Gastroesophageal sphincter (tissue), 4 donors: ENCODE measurements at regions not wholly inside any gene's neighbourhood (a gene's known extent, or its start where the extent isn't known, plus 50 kb on each side); places are given as distances from the start of the nearest gene placed in this dataset.
A peak's percentile ranks its signal among the peaks of the same experiment; 100 is the strongest.

ENCODE experiments used
- ATAC-seq: fragments of 150-250 bp; one replicate; pipeline ENCODE4 v1.9.1; 2016; ENCODE audit warnings: mild to moderate bottlenecking, moderate library complexity
- H3K27ac ChIP-seq, 4 donors: fragments of 200-600 bp; sonication (generic) in 3 of 4; 1 replicate in 3 of 4; 2 replicates in 1 of 4; pipeline ENCODE4 v1.5.1; 2016 to 2019
- H3K27me3 ChIP-seq: fragments of 200-600 bp; sonication (generic); one replicate; pipeline ENCODE4 v1.5.1; 2019
- H3K36me3 ChIP-seq, 2 donors: fragments of 200-600 bp; sonication (generic); one replicate each; pipeline ENCODE4 v1.5.1; 2019; ENCODE audit warnings: control low read depth in 1 of 2
- H3K4me1 ChIP-seq, 3 donors: fragments of 200-600 bp; sonication (generic); 1 replicate in 2 of 3; 2 replicates in 1 of 3; pipeline ENCODE4 v1.5.1; 2016 to 2019; ENCODE audit warnings: control low read depth in 2 of 3
- H3K4me3 ChIP-seq, 2 donors: fragments of 200-600 bp; sonication (generic); one replicate each; pipeline ENCODE4 v1.5.1; 2019; ENCODE audit warnings: mild to moderate bottlenecking in 1 of 2, moderate library complexity in 1 of 2
- H3K9me3 ChIP-seq, 3 donors: fragments of 200-600 bp; sonication (generic); one replicate each; pipeline ENCODE4 v1.5.1; 2017 to 2019; ENCODE audit warnings: control low read depth in 2 of 3
- EP300 ChIP-seq: sonication (generic); formaldehyde crosslinking; IDR thresholded peaks from one replicate; pipeline ENCODE4 v1.6.1; 2017; ENCODE audit warnings: antibody characterized with exemption, mild to moderate bottlenecking
- POLR2A ChIP-seq, 2 donors: fragments of 450-650 bp; IDR thresholded peaks; one replicate each; pipeline ENCODE4 v1.6.1; 2017; ENCODE audit warnings: antibody characterized with exemption in 2 of 2, mild to moderate bottlenecking in 2 of 2, moderate library complexity in 1 of 2
- POLR2AphosphoS5 ChIP-seq: sonication (generic); formaldehyde crosslinking; IDR thresholded peaks from one replicate; pipeline ENCODE4 v1.6.1; 2017; ENCODE audit warnings: antibody characterized with exemption
- WGBS, 2 donors: methylation state at CpG; one replicate each; pipeline ENCODE4 v1.1.5; 2018; ENCODE audit warnings: low coverage in 1 of 2; 5-methylcytosine and 5-hydroxymethylcytosine counted together
- TF ChIP-seq, protein P1 (sequence below), 4 experiments: fragments of 200-600 bp in 2 of 4; fragments of 450-650 bp in 2 of 4; sonication (generic) in 1 of 4; IDR thresholded peaks; one replicate each; pipeline ENCODE4 v1.5.1; 2017 to 2019; ENCODE audit warnings: antibody characterized with exemption in 4 of 4, mild to moderate bottlenecking in 2 of 4, moderate library complexity in 2 of 4

DNA sequence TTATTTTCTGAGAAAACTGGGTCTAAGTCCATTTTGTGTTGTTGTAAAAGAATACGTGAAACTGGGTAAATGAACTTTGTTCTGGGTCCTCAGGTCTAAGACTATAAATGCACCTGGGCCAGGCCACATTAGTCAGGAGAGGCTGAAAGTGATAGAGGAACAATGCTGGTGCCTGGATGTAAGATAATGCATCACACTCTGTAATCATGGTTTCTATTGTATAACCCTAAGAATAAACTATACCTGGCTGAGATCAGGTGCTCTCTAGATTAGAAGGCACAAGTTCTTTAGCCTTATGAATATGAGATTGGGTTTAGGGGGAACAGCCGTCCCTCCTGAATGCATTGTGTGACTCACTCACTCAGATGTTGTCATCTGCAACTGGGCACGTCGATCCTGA lies 675.5 kb downstream of the HTR1A start:
- no peak for ATAC-seq
- Histone ChIP-seq H3K36me3 (no peaks in the 10 kb centered on the region), H3K4me3 (no peak overlapping the region), H3K27ac (no peak overlapping the region), H3K4me1 (no peaks in the 10 kb centered on the region), H3K27me3 (no peaks in the 10 kb centered on the region), H3K9me3 (no peaks in the 10 kb centered on the region)
- WGBS, 2 donors = 69 to 80% methylated on average over 4 of the region's 4 CpGs
- no peak for TF ChIP-seq POLR2AphosphoS5
- no peak for TF ChIP-seq EP300
- no peak for TF ChIP-seq POLR2A (IDR thresholded peaks at IDR 0.05)
- TF ChIP-seq, protein P1, sequence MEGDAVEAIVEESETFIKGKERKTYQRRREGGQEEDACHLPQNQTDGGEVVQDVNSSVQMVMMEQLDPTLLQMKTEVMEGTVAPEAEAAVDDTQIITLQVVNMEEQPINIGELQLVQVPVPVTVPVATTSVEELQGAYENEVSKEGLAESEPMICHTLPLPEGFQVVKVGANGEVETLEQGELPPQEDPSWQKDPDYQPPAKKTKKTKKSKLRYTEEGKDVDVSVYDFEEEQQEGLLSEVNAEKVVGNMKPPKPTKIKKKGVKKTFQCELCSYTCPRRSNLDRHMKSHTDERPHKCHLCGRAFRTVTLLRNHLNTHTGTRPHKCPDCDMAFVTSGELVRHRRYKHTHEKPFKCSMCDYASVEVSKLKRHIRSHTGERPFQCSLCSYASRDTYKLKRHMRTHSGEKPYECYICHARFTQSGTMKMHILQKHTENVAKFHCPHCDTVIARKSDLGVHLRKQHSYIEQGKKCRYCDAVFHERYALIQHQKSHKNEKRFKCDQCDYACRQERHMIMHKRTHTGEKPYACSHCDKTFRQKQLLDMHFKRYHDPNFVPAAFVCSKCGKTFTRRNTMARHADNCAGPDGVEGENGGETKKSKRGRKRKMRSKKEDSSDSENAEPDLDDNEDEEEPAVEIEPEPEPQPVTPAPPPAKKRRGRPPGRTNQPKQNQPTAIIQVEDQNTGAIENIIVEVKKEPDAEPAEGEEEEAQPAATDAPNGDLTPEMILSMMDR (IDR thresholded peaks at IDR 0.05) = no peak

DNA sequence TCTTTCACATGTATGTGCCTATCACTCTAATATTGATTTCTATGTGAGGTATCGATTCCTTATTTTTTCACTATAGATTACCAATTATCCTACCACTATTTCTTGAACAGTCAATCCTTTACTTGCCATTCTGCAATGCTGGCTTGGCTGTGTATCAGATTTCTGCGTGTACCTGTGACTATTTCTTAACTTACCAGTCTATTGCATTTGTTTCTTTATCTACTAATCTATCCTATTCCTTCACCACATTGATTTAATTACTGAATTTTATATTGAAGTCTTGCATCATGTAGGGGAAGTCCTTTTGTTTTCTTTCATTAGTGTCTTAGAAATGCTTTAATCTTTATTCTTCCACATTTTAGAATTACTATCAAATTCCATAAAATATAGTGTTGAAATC lies 684.8 kb downstream of the LRRC70 start:
- H3K27me3 ChIP-seq = no peaks in the 10 kb centered on the region
- H3K27ac ChIP-seq = no peak overlapping the region
- no peaks in the 10 kb centered on the region for H3K36me3 ChIP-seq
- 88 to 95% methylated on average over 2 of the region's 2 CpGs for WGBS, 2 donors
- TF ChIP-seq POLR2A (IDR thresholded peaks at IDR 0.05) = no peak
- no peak for TF ChIP-seq EP300
- TF ChIP-seq, protein P1 (IDR thresholded peaks at IDR 0.05) = no peak
- TF ChIP-seq POLR2AphosphoS5 = no peak
- no peak for ATAC-seq
- no peaks in the 10 kb centered on the region for H3K4me1 ChIP-seq
- no peak overlapping the region for H3K4me3 ChIP-seq
- no peaks in the 10 kb centered on the region for H3K9me3 ChIP-seq

DNA sequence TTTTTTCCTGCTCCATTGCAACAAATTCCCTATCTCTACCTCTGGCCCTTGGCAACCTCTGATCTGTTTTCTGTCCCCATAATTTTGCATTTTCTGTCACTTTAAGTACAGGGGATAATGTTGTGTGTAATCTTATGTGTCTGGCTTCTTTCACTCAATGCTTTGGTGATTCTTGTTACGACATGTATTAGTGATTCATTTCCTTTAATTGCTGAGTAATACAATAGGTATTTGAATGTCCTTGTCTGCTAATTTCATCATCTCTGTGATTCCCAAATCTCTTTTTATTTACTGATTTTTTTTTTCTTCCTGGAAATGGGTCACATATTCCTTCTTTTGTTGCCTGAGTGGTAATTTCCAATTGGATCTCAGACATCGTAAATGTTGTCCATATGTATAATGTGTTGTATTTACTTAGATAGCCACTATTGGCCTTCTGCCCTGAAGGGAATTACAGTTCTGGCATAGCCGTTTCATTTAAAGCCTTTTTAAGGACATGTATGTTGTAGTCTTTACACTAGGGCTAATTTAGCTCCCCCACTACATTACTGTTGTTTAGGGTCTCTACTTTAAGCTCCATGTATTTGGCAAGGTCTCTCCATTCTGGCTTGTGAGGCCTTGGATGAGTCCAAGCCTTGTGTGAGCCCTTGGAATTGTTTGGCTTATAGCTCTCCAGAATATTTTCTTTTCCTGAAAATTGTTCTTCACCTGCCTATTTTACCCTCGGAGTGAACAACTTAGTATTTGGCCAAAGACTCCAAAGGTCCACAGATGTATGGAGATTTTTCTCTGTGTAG lies 683.8 kb downstream of the LRRC70 start:
- no peaks in the 10 kb centered on the region for H3K36me3 ChIP-seq
- H3K4me1 ChIP-seq = no peaks in the 10 kb centered on the region
- TF ChIP-seq, protein P1 (IDR thresholded peaks at IDR 0.05) = no peak
- TF ChIP-seq POLR2A (IDR thresholded peaks at IDR 0.05) = no peak
- no peak for TF ChIP-seq EP300
- no peak for TF ChIP-seq POLR2AphosphoS5
- H3K4me3 ChIP-seq = no peak overlapping the region
- ATAC-seq = peak; percentile 51
- no peak overlapping the region for H3K27ac ChIP-seq
- H3K27me3 ChIP-seq = no peaks in the 10 kb centered on the region
- WGBS, 2 donors = 45 to 60% methylated on average over 3 to 4 of the region's 4 CpGs
- H3K9me3 ChIP-seq = no peaks in the 10 kb centered on the region

DNA sequence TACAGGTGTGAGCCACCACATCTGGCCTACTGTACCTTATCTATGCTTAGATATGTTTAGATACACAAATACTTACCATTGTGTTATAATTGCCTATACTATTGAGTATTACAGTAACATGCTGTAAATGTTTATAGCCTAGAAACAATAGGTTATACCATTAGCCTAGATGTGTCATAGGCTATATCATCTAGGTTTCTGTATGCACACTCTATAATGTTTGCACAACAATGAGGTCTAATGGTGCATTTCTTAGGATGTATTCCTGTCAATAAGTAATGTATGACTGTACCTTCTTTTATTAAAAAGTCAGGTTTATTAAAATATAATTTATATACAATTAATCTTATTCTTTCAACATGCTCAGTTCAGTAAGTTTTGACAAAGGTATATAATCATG lies 683.1 kb downstream of the LRRC70 start:
- Histone ChIP-seq H3K36me3 (no peaks in the 10 kb centered on the region), H3K4me3 (no peak overlapping the region), H3K27me3 (no peaks in the 10 kb centered on the region), H3K4me1 (no peaks in the 10 kb centered on the region), H3K9me3 (no peaks in the 10 kb centered on the region), H3K27ac (no peak overlapping the region)
- ATAC-seq = no peak
- TF ChIP-seq POLR2A (IDR thresholded peaks at IDR 0.05) (no peak), POLR2AphosphoS5 (no peak)
- TF ChIP-seq, protein P1 (IDR thresholded peaks at IDR 0.05) = no peak

DNA sequence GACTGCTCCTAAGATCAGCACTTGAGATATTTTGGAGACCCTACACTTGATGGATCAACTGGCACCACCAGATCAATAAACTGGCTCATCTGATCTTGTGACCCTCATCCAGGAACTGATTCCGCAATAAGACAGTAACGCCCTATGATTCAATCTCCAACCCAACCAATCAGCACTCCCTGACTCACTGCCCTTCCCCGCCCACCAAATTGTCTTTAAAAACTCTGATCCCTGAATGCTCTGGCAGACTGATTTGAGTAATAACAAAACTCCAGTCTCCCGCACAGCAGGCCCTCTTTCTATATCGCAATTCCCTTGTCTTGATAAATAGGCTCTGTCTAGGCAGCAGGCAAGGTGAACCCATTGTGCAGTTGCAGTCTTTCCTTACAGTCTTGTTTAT lies 677.0 kb downstream of the LRRC70 start:
- no peak for ATAC-seq
- no peaks in the 10 kb centered on the region for H3K27me3 ChIP-seq
- no peak overlapping the region for H3K27ac ChIP-seq
- H3K4me3 ChIP-seq = no peak overlapping the region
- no peaks in the 10 kb centered on the region for H3K4me1 ChIP-seq
- 36 to 90% methylated on average over 2 to 5 of the region's 5 CpGs for WGBS, 2 donors
- TF ChIP-seq EP300 (no peak), POLR2AphosphoS5 (no peak), POLR2A (IDR thresholded peaks at IDR 0.05) (no peak)
- TF ChIP-seq, protein P1 (IDR thresholded peaks at IDR 0.05) = no peak
- H3K9me3 ChIP-seq = no peaks in the 10 kb centered on the region
- H3K36me3 ChIP-seq = no peaks in the 10 kb centered on the region
